ENCODE measurements at regions not wholly inside any gene's neighbourhood (a gene's known extent, or its start where the extent isn't known, plus 50 kb on each side); places are given as distances from the start of the nearest gene placed in this dataset.

DNA sequence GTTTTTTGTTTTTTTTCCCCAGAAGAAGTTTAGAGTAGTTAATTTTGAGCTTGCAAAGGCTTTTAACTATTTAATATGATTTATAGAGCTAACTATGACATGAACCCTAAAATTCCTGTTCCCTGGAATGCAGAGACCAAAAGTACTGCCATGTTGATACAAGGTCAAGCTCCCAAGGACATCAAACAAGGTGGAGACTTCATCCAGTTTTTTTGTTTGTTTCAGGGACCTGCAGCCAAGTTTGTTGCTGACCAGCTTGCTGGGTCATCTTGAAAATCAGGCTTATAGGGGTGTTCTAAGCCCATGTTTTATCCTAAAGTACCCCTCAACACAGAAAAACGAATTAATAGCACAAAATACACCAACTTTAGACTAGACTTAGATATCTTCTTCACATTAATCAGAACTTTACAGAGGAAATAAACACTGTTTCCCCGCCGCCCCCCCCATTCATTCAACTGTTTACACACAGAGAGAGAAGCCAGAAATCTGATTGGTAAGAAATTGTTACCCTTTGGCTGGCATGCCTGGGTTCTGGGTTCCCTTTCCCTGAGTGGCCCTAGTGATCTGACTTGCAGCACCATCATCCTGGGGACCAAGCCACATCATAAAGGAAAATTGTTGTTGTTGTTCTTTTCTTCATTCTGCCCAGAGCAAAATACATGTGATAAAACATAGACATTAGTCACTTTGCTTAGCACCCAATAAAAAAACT, 860.5 kb downstream of the CCSER2 start:
- TF ChIP-seq, protein P1, sequence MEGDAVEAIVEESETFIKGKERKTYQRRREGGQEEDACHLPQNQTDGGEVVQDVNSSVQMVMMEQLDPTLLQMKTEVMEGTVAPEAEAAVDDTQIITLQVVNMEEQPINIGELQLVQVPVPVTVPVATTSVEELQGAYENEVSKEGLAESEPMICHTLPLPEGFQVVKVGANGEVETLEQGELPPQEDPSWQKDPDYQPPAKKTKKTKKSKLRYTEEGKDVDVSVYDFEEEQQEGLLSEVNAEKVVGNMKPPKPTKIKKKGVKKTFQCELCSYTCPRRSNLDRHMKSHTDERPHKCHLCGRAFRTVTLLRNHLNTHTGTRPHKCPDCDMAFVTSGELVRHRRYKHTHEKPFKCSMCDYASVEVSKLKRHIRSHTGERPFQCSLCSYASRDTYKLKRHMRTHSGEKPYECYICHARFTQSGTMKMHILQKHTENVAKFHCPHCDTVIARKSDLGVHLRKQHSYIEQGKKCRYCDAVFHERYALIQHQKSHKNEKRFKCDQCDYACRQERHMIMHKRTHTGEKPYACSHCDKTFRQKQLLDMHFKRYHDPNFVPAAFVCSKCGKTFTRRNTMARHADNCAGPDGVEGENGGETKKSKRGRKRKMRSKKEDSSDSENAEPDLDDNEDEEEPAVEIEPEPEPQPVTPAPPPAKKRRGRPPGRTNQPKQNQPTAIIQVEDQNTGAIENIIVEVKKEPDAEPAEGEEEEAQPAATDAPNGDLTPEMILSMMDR (conservative IDR thresholded peaks at IDR 0.05; ENCODE audit: low read depth, low read length), result no peak

DNA sequence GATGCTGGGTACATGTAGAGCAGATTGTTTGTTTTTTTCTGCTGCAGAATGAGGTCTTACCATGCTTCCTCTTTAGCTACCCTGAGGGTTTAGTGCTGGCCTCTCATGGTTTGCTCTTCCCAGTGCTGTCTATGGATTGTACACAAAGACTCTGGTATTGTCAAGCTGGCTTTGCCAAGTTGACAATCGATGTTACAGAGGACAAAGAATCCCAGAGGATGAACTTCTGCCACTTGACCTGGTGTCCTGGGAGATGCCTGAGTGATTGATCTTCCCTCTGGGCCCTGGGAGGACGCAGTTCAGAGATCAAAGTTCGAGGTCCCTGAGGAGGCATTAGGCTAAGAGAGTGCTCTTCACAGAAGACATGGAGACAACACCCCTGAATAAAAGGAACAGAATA, 865.4 kb downstream of the CCSER2 start:
- Histone ChIP-seq H3K79me2 (ENCODE audit: insufficient read depth, low read depth) (no peaks in the 10 kb centered on the region), H3K9ac (no peak overlapping the region), H3K4me3 (IDR thresholded peaks at IDR 0.05; ENCODE audit: insufficient read depth, low read depth, low read length) (no peak overlapping the region), H3K4me1 (ENCODE audit: low read depth, poor library complexity, severe bottlenecking) (no peaks in the 10 kb centered on the region), H3K27me3 (ENCODE audit: insufficient read depth, low read depth) (no peaks in the 10 kb centered on the region), H3K4me2 (no peak overlapping the region), H3K27ac (no peak overlapping the region), H2AFZ (ENCODE audit: low read depth) (no peak overlapping the region), H3K36me3 (ENCODE audit: insufficient read depth) (no peaks in the 10 kb centered on the region), H4K20me1 (ENCODE audit: insufficient read depth) (no peaks in the 10 kb centered on the region)
- TF ChIP-seq, protein P1 (conservative IDR thresholded peaks at IDR 0.05; ENCODE audit: low read depth, low read length), result no peak

More for the DNA sequence above, 860.5 kb downstream of the CCSER2 start:
- Histone ChIP-seq H4K20me1 (ENCODE audit: insufficient read depth) (no peaks in the 10 kb centered on the region), H3K4me3 (IDR thresholded peaks at IDR 0.05; ENCODE audit: insufficient read depth, low read depth, low read length) (no peak overlapping the region), H3K36me3 (ENCODE audit: insufficient read depth) (no peaks in the 10 kb centered on the region), H3K79me2 (ENCODE audit: insufficient read depth, low read depth) (no peaks in the 10 kb centered on the region), H3K27me3 (ENCODE audit: insufficient read depth, low read depth) (no peaks in the 10 kb centered on the region), H3K27ac (no peak overlapping the region), H2AFZ (ENCODE audit: low read depth) (no peak overlapping the region), H3K4me2 (no peak overlapping the region), H3K4me1 (ENCODE audit: low read depth, poor library complexity, severe bottlenecking) (no peaks in the 10 kb centered on the region), H3K9ac (no peak overlapping the region)

GRCh38 chr10:85194706-85195105, 866.3 kb downstream of the CCSER2 start:
- H3K9ac ChIP-seq, result no peak overlapping the region

GRCh38 chr10:85195596-85195995, 867.2 kb downstream of the CCSER2 start:
- no peaks in the 10 kb centered on the region for H3K27me3 ChIP-seq (ENCODE audit: insufficient read depth, low read depth)
- no peak overlapping the region for H3K4me2 ChIP-seq
- no peak overlapping the region for H3K9ac ChIP-seq
- no peaks in the 10 kb centered on the region for H3K4me1 ChIP-seq (ENCODE audit: low read depth, poor library complexity, severe bottlenecking)
- TF ChIP-seq, protein P1 (conservative IDR thresholded peaks at IDR 0.05; ENCODE audit: low read depth, low read length), result no peak
- no peaks in the 10 kb centered on the region for H4K20me1 ChIP-seq (ENCODE audit: insufficient read depth)
- H3K36me3 ChIP-seq (ENCODE audit: insufficient read depth), result no peaks in the 10 kb centered on the region
- no peak overlapping the region for H3K4me3 ChIP-seq (IDR thresholded peaks at IDR 0.05; ENCODE audit: insufficient read depth, low read depth, low read length)
- no peak overlapping the region for H3K27ac ChIP-seq
- no peaks in the 10 kb centered on the region for H3K79me2 ChIP-seq (ENCODE audit: insufficient read depth, low read depth)
- H2AFZ ChIP-seq (ENCODE audit: low read depth), result no peak overlapping the region

More at GRCh38 chr10:85194706-85195105, 866.3 kb downstream of the CCSER2 start:
- Histone ChIP-seq H3K27me3 (ENCODE audit: insufficient read depth, low read depth) (no peaks in the 10 kb centered on the region), H3K79me2 (ENCODE audit: insufficient read depth, low read depth) (no peaks in the 10 kb centered on the region), H3K4me1 (ENCODE audit: low read depth, poor library complexity, severe bottlenecking) (no peaks in the 10 kb centered on the region), H3K4me3 (IDR thresholded peaks at IDR 0.05; ENCODE audit: insufficient read depth, low read depth, low read length) (no peak overlapping the region), H2AFZ (ENCODE audit: low read depth) (no peak overlapping the region), H3K27ac (no peak overlapping the region), H4K20me1 (ENCODE audit: insufficient read depth) (no peaks in the 10 kb centered on the region), H3K36me3 (ENCODE audit: insufficient read depth) (no peaks in the 10 kb centered on the region), H3K4me2 (no peak overlapping the region)
- TF ChIP-seq, protein P1 (conservative IDR thresholded peaks at IDR 0.05; ENCODE audit: low read depth, low read length), result no peak

Measured in KMS-11 (cell line).